Stimulated activated CD8-positive, alpha-beta memory T cell treated with anti-CD3 and anti-CD28 coated beads, Interleukin-2, amount 100 ng/mL, for 48 hours (primary cell): ENCODE measurements at regions not wholly inside any gene's neighbourhood (a gene's known extent, or its start where the extent isn't known, plus 50 kb on each side); places are given as distances from the start of the nearest gene placed in this dataset.

ENCODE experiments used
- DNase-seq, 2 donors: peaks; one replicate each; pipeline ENCODE4 v3.0.0-alpha.2; 2020; ENCODE audit warnings: low read depth in 2 of 2

DNA sequence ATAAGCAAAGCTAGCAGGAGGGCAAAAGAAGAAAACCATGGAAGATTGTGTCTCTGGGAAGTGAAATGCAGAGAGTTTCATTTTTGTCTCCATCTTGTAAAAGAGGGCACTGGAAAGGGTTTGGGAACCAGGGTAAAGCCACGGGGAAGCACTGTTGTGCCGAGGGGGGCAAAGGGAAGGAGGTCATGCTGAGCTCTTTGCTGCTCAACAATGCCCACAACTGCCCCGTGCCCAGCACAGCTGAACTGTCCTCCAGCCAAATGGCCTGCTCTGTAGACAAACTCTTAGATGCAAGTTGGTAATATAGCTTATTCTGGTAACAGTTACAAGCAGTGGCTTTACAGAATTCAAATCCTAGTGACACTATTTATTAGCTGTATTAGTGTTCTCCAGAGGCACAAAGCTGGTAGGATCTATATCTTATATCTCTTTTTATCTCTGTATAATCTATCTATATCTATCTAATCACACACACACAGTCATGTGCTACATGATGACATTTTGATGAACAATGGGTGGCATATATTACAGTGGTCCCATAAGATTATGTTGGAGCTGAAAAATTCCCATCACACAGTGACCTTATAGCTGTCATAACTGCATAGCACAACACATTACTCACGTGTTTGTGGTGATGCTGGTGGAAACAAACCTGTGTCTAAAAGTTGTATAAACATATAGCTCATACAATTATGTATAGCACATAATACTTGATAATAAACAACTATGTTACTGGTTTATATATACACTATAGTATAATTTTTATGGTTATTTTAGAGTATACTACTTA lies 203.4 kb upstream of the DDHD1 start:
- no peak for DNase-seq

DNA sequence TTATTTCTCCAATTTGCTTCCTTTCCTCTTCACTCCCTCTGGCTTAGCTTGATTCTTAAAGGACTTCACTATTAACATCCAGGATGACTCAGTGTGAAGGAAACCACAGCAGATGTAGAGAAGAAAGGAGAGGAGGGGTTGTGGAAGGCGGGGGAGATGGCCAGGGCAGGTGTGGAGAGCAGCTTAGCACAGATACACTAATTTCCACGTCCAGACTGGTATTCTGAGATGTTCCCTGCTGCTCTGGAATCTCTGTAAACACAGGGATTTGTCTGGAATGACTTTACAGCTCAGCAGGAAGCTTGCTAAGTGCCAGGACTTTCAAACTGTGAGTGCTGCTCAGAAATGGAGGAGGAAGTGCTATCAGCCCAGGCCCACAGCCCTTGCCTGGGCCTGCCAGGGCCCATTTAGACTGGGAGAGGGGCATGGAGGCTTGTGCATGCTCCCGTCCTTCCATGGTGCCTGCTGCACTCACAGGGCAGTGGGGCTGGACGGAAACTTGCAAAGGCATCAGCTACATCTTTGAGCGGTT lies 202.5 kb upstream of the DDHD1 start:
- no peak for DNase-seq

DNA sequence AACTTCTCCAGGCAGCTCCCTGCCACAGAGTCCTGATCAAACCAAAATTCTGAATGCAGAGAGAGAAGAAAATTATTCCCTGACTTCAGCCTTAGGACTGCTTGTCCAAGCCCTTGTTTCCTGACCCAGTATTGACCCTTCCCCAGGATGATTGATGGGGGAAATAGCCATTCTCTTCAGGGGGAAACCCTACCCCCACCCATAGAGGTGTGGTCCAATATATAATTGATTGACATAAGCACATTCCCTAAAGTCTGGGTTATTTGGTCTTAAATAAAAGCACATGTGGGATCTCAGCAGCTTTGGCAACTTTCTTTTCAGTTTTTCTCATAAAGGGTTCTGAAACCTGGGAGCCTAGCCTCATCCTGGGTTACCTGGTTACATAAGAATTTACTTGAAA lies 201.2 kb upstream of the DDHD1 start:
- DNase-seq: no peak

DNA sequence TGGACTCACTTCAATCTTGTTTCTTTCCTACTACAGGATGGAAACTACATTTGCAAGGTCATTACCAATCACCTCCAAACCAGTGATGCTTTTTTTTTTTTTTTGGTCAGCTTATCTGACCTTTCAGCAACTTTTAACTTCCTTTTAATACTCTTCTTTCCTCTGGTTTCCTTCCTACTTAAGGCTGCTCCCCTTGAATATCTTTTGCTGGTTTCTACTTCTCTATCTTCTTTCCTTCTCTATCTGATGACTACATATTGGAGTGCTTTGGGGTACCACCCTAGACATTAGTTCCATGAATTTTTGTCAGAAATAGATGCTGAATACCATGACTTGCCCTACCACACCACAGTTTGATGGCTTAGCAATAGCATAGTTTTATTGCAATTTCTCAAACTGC lies 197.7 kb upstream of the DDHD1 start:
- no peak for DNase-seq

DNA sequence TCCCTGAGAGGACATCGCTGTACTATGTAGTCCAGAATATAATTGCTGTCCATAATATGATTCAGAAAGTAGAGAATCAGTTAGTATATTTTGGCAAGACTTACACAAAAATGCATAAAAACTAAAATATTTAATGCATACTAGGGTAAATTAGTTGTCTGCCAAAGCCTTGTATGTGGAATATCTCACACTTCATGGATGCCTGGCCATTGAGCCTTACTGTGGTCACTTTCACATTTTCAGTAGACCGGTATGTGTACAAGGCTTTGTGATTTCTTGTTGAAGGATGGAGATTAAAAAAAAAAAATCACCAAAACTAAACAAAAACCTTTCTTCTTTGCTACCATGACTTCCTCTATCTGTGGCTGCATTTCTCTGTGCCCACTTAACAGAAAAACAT lies 197.3 kb upstream of the DDHD1 start:
- no peak for DNase-seq

DNA sequence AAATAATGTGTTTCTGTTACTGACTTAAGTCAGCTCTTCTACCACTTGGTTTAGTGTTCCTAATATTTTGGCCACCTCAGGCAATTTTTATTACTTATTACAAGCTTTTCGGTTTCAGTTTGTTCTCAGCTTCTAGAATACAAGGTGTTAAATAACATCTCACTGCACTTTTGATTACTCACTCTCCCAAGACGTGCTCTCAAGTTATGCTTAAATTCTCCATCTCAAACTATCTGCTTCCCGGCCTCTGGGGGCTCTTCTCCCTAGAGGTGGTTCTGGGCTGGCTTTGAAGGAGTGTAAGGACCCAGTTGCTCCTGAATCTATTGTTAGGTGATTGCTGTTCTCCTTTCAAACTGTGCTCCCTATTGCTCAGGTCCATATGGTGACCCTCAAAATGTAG lies 193.9 kb upstream of the DDHD1 start:
- no peak for DNase-seq

DNA sequence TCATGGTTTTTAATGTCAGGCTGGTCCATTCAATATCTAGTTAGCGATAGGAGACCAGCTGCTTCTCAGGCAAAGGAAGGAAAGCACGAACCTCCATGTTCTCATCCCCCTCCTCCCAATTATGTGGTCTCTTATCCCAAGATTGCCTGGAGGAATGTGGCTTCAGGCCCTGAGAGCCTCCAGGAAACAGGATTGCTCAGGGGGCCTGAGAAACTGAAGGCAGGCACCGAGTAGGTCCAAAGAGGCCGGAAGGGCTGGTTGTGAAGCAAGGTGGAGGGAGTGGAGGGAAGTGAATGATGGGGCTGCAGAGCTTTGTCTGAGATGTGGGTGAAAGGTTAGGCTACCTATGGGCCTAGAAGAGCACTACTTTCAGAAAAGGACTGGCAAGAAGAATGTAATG lies 188.2 kb upstream of the DDHD1 start:
- no peak for DNase-seq

DNA sequence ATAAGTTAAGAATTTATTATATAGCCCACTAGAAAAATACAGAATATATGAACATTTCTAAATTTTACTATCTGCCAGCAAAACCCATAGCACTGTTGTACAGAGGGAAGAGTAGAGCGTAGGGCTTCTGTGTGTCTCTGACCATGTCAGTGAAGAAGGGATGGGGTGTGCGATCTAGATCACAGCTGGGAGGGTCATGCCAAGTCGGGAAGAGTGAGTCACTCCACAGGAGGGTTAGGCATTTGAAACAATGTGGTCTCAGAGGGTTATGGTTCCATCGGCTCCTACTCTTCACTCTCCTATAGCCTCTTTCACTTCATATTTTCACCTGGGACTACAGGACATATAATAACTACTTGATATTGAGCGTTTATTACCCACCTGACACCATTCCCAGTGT lies 185.1 kb upstream of the DDHD1 start:
- DNase-seq: no peak

DNA sequence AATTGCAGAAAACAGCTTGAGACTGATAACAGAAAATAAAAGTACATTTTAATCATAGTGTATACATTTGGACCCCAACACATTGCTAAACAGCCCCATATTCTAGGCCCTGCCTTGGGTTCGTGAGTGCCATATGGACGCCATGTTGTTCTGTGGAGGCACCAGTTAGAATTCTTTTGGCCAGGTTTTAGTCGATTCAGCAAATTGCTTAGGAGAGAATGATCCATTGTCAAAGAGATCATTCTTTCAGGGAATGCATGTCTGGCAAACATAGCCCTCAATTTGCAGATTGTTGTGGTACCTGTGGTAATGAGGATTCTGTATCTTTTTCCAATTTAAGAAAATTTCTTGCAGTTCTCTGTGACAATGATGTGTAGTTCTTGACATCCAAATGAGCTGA lies 183.6 kb upstream of the DDHD1 start:
- DNase-seq: no peak

DNA sequence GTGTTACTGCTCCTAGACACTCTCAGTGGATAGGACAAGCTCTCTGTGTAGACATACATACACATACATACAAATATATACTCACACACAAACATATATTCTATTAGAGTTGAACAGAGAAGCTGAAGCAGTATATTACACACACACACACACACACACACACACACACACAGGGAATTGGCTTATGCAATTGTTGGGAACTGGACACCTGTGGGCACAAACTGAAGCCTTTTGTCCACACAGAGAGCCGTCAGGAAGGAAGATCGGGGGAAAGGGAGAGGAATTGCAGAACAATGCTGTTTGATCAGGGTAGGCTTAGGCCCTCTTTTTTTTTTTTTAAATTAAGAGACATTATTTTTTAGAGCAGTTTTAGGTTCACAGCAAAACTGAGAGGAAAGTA lies 180.7 kb upstream of the DDHD1 start:
- DNase-seq: no peak

DNA sequence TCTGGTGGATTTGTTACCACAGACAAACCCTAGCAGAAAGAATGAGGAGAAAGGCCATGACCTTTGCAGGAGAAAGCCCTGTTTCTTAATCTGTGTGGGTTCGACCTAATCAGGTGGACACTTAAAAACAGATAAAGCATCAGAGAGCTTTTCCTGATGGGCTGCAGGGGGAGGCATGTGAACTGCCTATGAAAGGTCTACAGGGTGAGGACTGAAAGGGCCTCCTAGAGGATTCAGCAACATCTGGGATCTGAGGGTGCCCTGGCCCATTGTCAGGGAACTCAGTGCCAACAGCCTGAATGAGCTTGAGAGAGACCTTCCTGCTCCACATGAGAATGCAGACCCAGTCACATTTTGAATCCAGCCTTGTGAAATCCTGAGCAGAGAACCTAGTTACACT lies 178.8 kb upstream of the DDHD1 start:
- DNase-seq: no peak

DNA sequence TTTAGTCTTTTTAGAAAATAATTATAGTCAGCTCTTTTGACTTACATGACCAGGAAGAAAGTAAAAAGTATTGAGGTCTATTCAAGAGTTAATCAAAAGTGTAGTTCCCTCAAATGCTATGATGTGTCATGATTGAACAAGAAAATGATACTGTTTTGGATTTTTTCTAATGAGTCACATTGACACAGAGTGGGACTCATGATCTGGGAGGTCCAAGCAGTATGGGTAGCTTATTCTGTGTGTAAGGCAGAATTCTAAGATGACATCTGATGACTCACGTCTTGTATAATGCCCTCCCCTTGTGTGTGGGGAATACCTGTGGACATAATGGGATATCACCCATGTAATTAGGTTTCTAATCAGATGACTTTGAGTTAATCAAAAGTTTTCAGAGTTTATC lies 178.1 kb upstream of the DDHD1 start:
- DNase-seq: no peak

DNA sequence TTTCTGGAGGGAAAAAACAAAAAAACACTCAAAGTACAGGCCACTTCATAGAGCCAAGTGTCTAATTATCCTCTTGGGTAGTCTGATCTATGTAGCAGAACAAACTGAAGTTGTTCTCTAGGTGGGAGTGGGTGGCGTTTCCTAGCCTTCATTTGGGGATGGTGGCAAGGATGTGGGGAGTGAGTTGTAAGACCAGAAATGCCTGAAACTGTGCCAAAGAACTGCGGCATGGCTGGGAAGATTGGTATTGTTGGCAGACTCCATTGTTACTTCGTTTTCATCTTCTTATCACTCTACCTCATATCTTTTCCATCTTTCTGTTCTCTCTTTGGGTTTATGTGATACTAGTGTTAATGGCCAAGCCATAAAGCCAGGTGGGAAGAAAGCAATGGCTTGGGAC lies 177.3 kb upstream of the DDHD1 start:
- no peak for DNase-seq

DNA sequence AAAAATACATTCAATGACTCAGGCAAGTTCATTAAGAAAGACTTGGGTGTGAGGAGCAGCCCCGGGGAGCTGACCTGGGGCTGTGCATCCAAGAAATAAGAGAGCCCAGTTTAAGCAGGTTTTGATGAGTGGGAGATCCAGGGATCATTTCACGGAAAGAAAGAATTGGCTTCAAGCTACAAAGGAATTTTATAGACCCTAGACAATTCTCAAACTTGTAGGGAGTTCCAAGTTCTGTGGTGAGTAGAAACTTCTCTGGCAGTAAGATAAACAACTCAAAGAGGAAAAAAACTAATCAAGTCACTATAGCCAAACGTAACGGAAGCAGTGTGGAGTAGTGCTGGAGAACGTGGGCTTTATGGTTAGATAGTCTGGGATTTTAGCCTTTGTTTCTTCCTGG lies 175.7 kb upstream of the DDHD1 start:
- no peak for DNase-seq

DNA sequence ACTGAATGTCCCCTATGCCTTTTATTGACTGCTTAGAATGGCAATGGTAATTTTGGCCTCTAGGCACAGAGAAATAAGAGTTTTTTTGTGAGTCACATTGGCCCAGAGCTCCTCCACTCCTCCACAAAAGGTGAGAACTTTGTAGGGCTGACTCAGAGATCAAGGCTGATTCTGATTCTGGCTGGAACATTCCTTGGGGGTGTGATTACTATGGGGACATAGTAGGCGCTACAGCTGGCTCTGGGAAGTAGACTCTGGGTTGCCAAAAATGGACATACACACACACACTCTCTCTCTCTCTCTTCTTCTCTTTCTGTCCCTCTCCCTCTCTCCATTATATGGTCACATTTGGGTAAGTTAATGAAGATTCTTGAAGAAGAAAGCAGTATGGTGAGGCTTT lies 174.6 kb upstream of the DDHD1 start:
- no peak for DNase-seq

DNA sequence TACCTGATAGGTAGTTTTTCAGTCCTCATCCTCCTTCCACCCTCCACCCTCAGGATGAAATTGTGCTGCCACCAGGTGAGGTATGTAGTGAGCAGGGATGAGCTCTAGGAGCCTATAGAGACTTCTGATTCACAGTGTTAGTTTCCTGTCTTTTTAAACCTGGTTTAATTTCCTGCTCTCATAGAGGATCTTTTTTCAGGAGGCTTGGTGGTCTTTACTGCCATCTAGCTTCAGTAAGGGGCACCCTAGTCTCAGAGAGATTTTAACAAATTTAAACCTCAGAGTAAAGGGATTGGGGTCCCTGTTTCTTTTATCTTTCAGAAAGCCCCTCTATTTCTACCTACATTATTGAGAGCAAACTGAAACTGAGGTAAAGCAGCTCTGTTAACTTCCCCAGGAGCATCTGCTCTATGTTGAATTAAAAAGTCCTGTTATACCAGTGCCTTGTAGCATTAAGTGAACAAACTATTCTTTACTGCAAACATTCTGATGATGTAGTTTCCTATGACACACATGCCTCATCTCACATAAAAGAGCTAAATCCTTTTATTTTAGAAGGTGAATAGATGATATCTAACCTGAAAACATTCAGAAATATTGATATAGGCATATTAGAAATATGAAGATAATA lies 172.2 kb upstream of the DDHD1 start:
- no peak for DNase-seq

DNA sequence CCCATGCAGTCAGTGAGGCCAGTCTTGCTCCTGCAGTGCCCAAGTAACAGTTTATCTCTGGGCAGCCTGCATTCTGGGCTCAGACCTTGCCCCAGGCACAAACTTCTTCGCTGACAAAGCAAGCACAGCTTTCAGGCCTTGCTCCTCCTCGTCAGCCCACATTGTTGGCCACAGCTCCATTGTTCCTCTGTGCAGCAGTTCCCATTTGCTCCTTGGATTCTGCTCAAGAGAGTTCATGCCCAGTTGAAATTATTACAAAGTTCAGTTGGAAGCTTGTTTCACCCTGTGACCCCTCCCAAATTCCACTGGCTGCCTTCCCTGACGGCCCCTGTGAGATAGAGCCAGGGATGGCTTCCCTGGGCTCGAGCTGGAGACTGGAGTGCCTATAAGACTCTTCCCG lies 163.4 kb upstream of the DDHD1 start:
- DNase-seq: no peak

DNA sequence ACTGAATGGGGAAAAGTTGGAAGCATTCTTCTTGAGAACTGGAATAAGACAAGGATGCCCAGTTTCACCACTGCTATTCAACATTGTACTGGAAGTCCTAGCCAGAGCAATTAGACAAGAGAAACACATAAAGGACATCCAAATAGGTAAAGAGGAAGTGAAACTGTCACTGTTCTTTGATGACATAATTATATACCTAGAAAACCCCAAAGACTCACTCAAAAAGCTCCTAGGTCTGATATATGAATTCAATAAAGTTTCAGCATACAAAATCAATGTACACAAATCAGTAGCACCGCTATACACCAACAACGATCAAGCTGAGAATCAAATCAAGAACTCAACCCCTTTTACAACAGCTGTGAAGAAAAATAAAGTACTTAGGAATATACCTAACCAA lies 157.3 kb upstream of the DDHD1 start:
- DNase-seq: no peak

DNA sequence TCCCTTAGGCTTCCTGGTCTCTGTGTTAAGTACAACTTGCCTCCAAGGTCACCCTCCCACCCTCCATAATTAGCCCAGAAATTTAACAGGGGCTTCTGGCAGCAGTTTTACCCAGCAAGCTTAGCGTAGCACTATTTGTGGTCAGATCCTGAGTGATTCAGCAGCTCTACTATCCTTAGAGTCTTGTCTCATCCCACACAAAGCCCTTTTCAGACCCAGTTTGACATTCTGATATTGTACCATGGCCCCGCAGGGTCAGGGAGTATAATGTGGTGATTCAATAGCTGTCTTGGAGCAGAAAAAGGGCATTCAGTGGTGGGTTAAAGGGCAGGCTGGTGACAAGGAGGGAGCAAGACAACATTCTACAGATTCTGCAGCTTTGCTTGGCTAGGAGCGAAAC lies 153.8 kb upstream of the DDHD1 start:
- DNase-seq: no peak

DNA sequence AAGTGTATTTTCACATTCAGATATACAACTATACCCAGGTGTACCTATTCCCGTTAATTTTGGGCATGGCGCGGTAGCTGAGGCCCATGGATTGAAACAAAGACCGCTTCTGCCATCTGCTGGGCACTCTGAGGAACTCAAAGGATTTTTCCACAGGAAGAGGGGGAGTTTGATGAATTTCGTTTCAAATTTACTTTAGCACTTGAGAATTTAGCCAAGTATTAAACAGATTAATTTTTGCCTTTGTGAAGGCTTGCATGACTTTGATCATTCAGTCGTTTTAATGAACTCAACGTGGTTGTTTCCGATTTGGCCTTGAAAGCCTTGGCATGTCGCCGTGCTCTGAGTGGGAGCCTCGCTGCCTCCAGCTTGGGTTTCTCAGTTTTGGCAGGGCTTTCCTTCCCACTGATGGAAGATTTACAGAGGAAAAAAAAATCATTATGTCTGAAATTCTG lies 153.2 kb upstream of the DDHD1 start:
- DNase-seq: peak in 1 of 2 donors; percentile 14

DNA sequence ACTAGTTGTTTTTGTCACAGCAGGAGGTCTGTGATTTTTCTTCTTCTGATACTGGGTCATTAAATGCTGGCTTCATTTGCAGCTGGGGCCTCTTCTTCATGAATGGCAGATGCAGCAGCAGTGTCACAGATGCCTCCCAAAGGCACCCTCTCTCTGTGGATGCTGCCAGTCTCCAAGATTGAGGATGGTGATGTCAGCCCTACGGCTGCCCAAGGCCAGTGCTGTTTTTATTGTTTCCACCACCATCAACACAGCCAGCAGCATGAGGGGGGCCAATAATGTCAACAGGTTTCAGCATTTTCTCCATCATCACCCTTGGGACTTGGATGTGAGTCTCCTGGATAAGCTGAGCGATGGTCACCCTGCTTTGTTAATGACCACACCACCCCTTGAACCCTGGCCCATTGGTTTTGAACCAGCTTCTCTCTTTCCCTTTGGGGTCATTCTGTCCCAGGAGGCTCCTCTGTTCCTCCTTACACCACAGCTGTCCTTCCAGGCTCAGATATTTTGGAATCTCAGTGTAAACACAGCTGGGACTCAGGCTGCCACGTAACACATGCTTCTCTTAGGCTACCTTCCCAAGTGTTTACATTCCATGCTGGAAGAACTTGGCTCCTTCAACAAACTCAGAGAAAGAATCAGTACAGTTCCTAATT lies 151.7 kb upstream of the DDHD1 start:
- DNase-seq: no peak

DNA sequence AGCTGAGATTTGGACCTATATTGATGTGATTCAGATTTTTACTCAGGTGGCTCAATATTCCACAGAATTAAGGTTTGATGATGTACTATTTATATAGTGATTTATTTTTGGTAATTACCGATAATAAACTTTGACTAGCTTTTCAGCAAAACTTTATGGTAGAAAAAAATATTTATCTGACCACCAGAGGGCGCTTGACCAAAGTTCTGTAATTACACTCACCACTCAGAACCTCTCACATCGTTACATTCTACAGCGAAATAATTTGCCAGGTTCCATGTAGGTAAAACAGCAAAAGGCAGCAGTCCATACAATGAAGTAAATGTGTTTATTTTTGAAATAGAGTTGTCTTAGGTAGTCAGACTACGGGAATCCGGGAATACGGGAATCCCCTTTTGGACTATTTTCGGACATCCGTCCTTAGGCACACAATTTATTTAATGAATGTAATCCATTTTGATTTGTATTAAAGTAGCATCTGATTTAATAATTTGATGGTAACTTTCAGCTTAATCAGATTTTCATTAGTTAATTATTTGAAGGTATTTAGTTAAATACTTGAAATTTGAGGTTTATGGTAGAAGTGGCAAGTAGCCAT lies 143.0 kb upstream of the DDHD1 start:
- no peak for DNase-seq

DNA sequence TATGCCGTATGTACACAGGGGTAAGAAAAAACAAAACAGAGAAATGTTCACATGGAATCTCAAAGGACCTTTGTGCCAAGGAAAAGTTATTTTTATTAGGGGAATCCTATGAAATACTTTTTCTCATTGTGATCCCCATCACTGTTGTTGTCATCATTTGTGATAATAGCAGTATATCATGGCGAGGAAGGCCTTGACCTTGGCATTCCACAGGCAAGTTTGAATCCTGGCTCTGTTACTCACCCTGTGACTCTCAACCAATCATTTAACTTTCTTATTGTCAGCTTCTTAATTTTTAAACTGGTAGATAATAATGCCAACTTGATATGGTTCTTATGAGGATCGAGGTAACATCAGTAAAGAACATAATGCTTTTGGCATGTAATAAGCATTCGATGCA lies 142.2 kb upstream of the DDHD1 start:
- DNase-seq: no peak
